ENCODE measurements at regions not wholly inside any gene's neighbourhood (a gene's known extent, or its start where the extent isn't known, plus 50 kb on each side); places are given as distances from the start of the nearest gene placed in this dataset.

DNA sequence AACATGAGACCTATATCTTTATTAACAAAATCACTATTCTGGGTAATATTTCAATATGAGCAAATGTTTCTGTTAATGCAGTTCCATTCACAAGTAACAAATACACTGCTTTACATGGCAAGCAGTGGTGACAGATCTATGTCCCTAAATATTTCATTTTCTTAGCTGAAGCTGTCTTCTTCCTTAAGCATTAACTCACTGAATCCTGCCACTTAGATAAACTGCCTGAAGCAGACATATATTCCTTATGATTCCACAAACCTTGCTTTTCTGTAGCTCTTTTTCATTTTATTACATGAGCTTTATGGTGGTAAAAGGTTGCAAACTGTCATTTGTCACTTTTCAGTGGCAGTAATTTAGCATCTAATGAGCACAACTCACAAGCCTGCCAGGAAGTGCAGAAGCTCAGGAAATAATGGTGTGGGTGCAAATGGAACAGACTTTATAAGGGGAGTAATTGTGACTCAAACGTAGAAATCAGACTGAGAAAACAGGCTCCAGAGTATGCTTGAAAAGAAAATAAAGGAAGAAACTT lies 217.2 kb downstream of the XPNPEP1 start:
- Mint-ChIP-seq H3K4me3 (no peak overlapping the region), H3K4me1 (no peaks in the 10 kb centered on the region), H3K27me3 (no peaks in the 10 kb centered on the region), H3K36me3 (no peaks in the 10 kb centered on the region), H3K27ac (no peak overlapping the region), H3K9me3 (peaks cover 6% of the 10 kb centered on the region)
- POLR2A ChIA-PET, result no interaction called here
- ATAC-seq (ENCODE audit: low read depth), result no peak
- no peak for DNase-seq

DNA sequence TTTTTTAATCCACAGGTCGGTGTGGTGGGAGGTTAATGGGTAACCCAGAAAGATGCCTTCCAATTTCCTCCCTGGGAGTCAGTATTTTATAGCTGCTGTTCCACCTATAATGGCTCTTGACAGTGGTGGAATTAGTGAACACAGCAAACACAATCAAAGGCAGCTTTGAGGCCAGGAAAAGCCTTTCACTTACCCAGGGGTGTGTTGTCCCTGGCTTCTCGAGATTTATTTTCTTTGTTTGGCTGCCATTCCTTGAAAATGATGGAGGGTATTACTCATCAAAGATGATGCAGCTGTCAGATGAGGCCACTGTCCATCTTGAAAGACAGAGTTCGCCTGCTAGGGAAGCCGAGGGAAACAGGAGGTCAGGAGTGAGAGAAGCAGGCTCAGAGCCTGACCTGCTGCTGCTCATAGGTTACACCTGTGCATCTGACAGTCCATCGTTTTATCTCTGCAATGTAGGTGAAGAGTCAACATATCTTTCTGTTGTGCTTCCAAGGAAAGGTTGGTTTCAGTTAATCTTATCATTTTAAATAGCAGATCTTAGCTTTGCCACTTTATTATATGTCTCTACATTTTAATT lies 221.6 kb downstream of the XPNPEP1 start:
- POLR2A ChIA-PET, result no interaction called here
- Mint-ChIP-seq H3K4me1 (no peaks in the 10 kb centered on the region), H3K4me3 (no peak overlapping the region), H3K27ac (no peak overlapping the region), H3K9me3 (no peaks in the 10 kb centered on the region), H3K27me3 (no peaks in the 10 kb centered on the region), H3K36me3 (no peaks in the 10 kb centered on the region)
- no peak for ATAC-seq (ENCODE audit: low read depth)
- DNase-seq, result no peak

DNA sequence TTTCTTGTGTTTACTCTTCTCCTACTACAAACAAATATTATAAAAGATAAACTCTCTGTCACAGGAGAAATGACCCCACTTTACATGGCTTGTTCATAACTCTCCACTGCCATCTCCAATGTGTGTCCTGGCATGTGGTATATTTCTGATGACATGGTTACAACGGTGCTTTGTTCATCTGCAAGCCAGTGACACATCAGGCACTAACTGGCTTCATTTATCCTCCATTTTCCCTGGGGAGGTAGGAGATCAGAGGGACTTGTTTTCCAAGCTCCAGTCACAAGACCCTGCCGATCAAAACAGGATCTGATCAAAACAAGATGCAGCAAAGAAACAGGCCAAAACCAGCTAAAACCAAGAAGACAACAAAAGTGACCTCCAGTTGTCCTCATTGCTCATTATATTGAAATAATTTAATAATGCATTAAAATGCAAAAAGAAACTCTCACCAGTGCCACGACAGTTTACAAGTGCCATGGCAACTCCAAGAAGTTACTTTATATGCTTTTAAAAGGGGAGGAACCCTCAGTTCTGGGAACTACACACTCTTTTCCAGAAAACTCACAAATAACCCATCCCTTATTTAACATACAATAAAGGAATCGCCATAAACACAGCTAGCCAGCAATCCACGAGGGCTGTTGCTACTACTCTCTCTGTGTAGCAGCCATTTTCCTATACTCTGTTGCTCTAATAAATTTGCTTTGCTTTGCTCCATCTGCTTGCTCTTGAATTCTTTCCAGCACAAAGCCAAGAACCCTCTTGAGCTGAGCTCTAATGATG lies 224.2 kb downstream of the XPNPEP1 start:
- H3K4me1 Mint-ChIP-seq, result no peaks in the 10 kb centered on the region
- no peaks in the 10 kb centered on the region for H3K27me3 Mint-ChIP-seq
- POLR2A ChIA-PET, result no interaction called here
- H3K27ac Mint-ChIP-seq, result no peak overlapping the region
- H3K36me3 Mint-ChIP-seq, result no peaks in the 10 kb centered on the region
- H3K9me3 Mint-ChIP-seq, result no peaks in the 10 kb centered on the region
- no peak for DNase-seq
- H3K4me3 Mint-ChIP-seq, result no peak overlapping the region
- no peak for ATAC-seq (ENCODE audit: low read depth)

DNA sequence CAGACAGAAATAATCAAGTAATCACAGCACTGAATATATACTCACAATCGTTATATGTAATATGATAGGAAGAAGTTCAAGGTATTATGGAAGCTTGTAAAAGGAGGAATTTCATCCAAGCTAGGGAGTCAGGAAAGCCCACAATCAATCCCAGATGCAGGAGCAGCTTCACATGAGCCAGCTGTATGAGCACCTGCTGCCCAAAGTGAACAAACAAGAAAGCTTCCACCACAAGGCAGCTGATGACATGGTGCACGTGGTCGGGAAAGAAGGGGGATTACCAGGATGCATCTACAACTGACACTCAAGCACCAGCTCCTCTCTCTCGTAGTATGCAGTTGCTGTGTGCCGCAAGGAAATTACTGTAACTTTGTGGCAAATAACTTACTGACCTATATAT lies 225.2 kb downstream of the XPNPEP1 start:
- Mint-ChIP-seq H3K36me3 (no peaks in the 10 kb centered on the region), H3K27me3 (no peaks in the 10 kb centered on the region), H3K27ac (no peak overlapping the region), H3K4me1 (no peaks in the 10 kb centered on the region), H3K4me3 (no peak overlapping the region), H3K9me3 (no peaks in the 10 kb centered on the region)
- ATAC-seq (ENCODE audit: low read depth), result no peak
- POLR2A ChIA-PET, result no interaction called here
- DNase-seq, result no peak

DNA sequence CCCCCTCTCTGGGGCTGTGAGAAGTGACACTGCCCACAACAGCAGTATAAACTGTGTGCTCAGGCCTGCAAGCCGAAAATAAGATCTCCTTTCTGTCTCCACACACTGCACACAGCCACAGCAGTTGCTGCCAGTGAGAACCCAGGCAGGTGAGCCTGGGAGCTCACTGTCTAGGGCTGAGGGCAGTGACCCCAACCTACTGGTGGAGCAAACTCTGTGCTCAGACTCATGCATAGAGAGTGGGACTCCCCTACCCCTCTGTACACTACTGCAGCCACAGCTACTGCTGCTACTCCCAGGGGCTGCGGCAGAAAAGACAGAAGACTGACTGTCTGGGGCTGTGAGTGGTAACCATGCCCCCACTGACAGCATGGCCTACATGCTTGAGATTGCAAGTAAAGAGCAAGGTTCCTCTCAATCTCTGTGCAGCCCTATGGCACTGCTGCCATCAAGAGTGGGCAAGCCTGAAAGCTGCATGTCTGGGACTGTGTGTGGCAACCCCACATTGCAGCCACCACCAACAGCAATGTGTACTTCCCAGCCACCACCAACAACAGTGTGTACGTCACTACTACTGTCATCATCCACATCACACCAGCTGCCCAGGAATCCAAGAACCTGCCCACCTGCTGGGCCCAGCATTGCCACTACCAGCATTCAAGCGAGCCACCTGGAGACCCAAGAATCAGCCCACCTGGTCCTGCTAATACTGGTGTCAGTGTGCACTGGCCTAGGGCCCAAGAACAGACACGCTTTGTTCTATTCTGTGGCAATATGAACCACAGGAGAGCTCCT lies 226.1 kb downstream of the XPNPEP1 start:
- DNase-seq (no peak), ATAC-seq (ENCODE audit: low read depth) (no peak)
- Mint-ChIP-seq H3K36me3 (no peaks in the 10 kb centered on the region), H3K27me3 (no peaks in the 10 kb centered on the region), H3K4me3 (no peak overlapping the region), H3K9me3 (no peaks in the 10 kb centered on the region), H3K27ac (no peak overlapping the region), H3K4me1 (no peaks in the 10 kb centered on the region)
- POLR2A ChIA-PET, result no interaction called here

DNA sequence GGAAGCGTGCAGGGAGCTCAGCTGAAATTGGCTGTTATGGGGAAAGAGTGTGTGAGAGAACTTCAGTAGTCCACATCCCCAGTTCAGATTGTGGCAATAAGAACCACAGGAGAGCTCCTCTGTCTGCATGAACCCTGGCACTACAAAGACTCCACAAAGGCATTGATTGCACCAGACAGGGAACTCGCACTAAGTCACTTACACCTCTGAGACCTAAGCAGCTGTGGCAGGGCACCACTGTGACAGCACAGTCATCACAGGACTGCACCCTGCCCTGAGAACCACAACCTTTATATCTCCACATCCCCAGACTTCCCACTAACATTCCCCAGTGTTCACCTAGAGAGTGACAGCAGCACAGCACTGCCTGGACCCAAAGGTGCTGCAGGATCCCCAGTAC lies 226.8 kb downstream of the XPNPEP1 start:
- Mint-ChIP-seq H3K4me1 (no peaks in the 10 kb centered on the region), H3K9me3 (no peaks in the 10 kb centered on the region), H3K4me3 (no peak overlapping the region), H3K27ac (no peak overlapping the region), H3K27me3 (no peaks in the 10 kb centered on the region), H3K36me3 (no peaks in the 10 kb centered on the region)
- DNase-seq (no peak), ATAC-seq (ENCODE audit: low read depth) (no peak)
- POLR2A ChIA-PET, result no interaction called here

DNA sequence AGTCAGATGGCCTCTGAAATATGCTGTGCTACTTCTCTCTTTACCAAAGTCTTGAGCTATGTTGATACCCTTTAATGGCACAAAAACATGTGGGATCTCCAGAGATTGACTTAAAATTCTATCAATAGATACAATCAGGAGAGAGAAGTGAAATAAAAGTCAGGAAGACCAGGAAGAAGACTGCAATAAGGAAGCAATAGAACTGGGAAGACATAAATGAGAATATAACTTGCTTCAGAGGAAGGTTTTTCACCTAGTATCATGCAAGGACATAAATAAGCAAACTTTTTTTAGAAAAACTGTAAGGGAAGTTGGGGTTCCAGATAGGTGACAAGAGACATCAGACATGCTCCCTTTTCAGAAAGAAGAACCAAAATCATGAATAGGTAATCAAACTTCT lies 227.3 kb downstream of the XPNPEP1 start:
- POLR2A ChIA-PET, result no interaction called here
- Mint-ChIP-seq H3K27ac (no peak overlapping the region), H3K36me3 (no peaks in the 10 kb centered on the region), H3K4me3 (no peak overlapping the region), H3K27me3 (no peaks in the 10 kb centered on the region), H3K4me1 (no peaks in the 10 kb centered on the region), H3K9me3 (no peaks in the 10 kb centered on the region)
- ATAC-seq (ENCODE audit: low read depth), result no peak
- no peak for DNase-seq

DNA sequence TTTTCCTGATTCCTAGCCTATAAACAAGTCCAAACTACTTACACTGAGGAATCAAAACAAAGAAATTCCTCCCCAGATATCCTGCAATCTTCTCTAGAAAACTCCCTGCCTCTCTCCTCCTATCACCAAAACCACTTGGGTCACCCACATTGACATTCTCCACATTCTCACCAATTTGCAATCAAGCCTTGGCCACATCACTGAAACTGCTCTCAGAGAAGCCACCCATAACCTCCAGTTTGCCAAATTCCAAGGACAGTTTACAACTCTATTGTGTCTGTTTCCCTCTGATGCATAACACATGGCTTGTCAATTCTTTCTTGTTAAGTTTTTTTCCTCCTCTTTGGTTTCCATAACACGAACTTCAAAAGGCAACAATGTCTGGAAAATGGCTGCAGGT lies 233.5 kb downstream of the XPNPEP1 start:
- DNase-seq, result no peak

DNA sequence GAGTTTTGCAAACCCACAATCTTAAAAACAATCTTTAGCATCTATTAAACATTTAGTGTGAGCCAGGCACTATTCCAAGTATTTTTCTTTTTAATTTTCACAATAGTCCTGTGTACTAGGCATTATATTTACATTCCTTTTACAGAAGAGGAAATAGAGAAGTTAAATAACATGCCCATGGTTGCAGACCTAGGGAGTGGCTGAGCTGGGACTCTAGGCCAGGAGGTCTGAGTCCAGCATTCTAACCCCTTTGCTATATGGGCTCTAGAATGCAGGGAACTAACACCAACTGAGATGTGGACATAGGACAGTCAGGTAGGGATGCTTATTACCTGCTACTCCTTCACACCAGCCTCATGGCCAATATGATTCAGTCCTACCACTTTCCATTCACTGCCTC lies 243.8 kb downstream of the XPNPEP1 start:
- ATAC-seq (ENCODE audit: low read depth), result no peak
- Mint-ChIP-seq H3K9me3 (peaks cover 2% of the 10 kb centered on the region), H3K4me3 (no peak overlapping the region), H3K4me1 (no peaks in the 10 kb centered on the region), H3K27ac (no peak overlapping the region), H3K27me3 (no peaks in the 10 kb centered on the region), H3K36me3 (no peaks in the 10 kb centered on the region)
- POLR2A ChIA-PET, result no interaction called here
- DNase-seq, result no peak

More for the DNA sequence above, 233.5 kb downstream of the XPNPEP1 start:
- Mint-ChIP-seq H3K27ac (no peak overlapping the region), H3K27me3 (no peaks in the 10 kb centered on the region), H3K4me3 (no peak overlapping the region), H3K4me1 (no peaks in the 10 kb centered on the region), H3K36me3 (no peaks in the 10 kb centered on the region), H3K9me3 (peaks cover 1% of the 10 kb centered on the region)
- POLR2A ChIA-PET, result no interaction called here
- no peak for ATAC-seq (ENCODE audit: low read depth)

DNA sequence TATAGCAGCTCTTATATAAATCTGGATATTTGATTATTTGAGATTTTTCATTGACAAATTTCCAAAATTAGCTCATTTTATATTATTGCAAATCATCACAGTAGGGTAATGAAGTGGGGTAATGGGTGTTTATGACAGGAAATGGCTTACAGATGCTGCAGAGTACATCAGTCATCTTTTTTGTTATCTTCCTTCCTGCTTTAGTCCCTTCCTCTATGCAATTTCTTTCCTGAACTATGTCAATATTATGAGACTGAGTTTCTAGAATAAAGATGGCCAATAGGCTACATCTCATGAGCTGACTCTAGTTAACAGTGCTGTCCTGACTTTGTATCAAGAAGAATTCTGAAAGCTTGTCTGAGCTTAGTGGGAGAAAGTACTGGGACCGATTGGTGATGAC lies 244.5 kb downstream of the XPNPEP1 start:
- ATAC-seq (ENCODE audit: low read depth) (no peak), DNase-seq (no peak)
- POLR2A ChIA-PET, result no interaction called here
- no peaks in the 10 kb centered on the region for H3K36me3 Mint-ChIP-seq
- no peaks in the 10 kb centered on the region for H3K4me1 Mint-ChIP-seq
- no peaks in the 10 kb centered on the region for H3K27me3 Mint-ChIP-seq
- no peak overlapping the region for H3K4me3 Mint-ChIP-seq
- no peak overlapping the region for H3K27ac Mint-ChIP-seq
- no peaks in the 10 kb centered on the region for H3K9me3 Mint-ChIP-seq

DNA sequence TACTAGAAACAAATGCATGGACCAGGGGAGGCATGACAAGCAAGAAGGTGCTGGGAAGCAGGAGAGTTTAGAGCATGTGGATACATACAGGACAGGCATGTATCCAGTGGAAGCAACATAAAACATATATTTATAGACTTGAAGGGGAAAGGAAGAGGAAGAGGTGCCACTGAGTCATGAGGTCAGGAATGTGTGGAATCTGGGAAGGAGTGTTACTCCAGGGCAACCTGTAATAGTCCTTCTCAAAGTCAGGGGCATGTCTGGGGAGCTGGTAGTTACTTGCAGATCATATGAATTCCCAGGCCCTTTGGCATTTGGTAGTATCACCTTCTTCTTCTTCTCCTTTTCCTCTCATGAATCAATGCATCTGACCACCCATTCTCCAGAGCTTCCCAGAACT lies 246.6 kb downstream of the XPNPEP1 start:
- Mint-ChIP-seq H3K9me3 (no peaks in the 10 kb centered on the region), H3K27ac (no peak overlapping the region), H3K4me1 (no peaks in the 10 kb centered on the region), H3K36me3 (no peaks in the 10 kb centered on the region), H3K4me3 (no peak overlapping the region), H3K27me3 (no peaks in the 10 kb centered on the region)
- no peak for ATAC-seq (ENCODE audit: low read depth)
- POLR2A ChIA-PET, result no interaction called here
- DNase-seq, result no peak

DNA sequence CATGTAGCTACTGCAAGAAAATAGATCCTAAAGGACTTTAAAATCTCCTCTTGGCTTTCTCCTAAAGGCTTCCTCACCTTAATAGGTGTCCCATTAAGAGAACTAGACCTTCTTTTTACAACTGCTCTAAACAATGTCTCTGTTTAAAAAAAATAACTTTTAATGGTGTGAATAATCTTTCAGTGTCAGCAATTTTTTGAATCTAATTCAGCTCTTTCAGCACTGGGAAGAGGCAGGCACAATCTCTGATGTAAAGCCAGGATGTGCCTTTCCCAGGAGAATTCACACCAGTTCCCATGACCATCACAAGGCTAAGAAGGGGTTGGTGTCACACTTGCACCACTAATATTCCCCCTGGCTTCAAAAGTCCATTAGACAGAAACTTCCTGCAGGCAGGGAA lies 254.6 kb downstream of the XPNPEP1 start:
- Mint-ChIP-seq H3K27me3 (no peaks in the 10 kb centered on the region), H3K36me3 (no peaks in the 10 kb centered on the region), H3K27ac (no peak overlapping the region), H3K9me3 (no peaks in the 10 kb centered on the region), H3K4me1 (no peaks in the 10 kb centered on the region), H3K4me3 (no peak overlapping the region)
- ATAC-seq (ENCODE audit: low read depth) (no peak), DNase-seq (no peak)
- POLR2A ChIA-PET, result no interaction called here

DNA sequence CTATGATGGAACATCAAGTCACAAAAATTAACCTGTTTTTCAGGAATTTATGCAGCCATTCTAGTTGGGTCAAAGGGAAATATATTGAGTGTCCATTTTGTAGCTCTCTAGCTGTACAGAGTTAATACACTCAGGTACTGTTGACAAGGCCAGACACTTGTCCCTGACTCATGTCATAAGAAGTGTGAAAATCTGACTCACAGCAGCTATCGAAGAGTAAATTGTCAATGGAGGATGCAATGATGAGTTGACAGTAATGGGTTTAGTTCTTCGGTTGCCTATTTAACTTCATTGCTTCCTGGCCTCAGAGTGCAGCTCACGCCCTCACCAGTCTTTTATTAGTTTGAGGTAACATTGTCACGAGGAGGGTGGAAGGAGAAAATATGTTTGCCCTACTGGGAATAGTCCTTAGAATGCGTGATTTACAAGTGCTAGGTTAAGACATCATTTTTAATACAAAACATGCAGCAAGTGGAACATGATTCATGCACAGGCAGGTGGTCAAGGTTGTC lies 255.1 kb downstream of the XPNPEP1 start:
- Mint-ChIP-seq H3K4me3 (no peak overlapping the region), H3K4me1 (no peaks in the 10 kb centered on the region), H3K27me3 (no peaks in the 10 kb centered on the region), H3K36me3 (no peaks in the 10 kb centered on the region), H3K9me3 (no peaks in the 10 kb centered on the region), H3K27ac (no peak overlapping the region)
- DNase-seq, result no peak
- no peak for ATAC-seq (ENCODE audit: low read depth)
- POLR2A ChIA-PET, result no interaction called here

DNA sequence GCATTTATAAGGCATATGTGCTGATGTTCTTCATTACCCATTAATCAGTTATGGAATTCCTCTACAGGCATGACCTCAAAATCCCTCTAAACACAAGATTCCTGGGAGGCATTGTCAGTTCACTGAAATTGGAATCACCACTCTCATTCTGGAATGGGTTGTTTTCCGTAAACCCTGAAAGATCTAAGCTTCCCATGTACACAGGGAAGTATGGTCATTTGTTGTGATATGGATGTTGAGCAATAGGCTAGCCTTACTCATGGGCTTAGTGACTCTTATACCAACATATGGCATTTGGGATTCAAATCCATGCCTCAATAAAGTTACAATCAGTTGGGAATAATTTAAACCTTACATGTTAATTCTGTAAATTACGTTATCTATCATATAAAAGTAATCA lies 258.0 kb downstream of the XPNPEP1 start:
- ATAC-seq (ENCODE audit: low read depth), result no peak

More for the DNA sequence above, 258.0 kb downstream of the XPNPEP1 start:
- no peak overlapping the region for H3K4me3 Mint-ChIP-seq
- no peaks in the 10 kb centered on the region for H3K27me3 Mint-ChIP-seq
- POLR2A ChIA-PET, result no interaction called here
- DNase-seq, result no peak
- H3K27ac Mint-ChIP-seq, result no peak overlapping the region
- H3K9me3 Mint-ChIP-seq, result peaks cover 3% of the 10 kb centered on the region
- H3K4me1 Mint-ChIP-seq, result no peaks in the 10 kb centered on the region
- no peaks in the 10 kb centered on the region for H3K36me3 Mint-ChIP-seq

Data from activated naive CD8-positive, alpha-beta T cell treated with anti-CD3 and anti-CD28 coated beads, Interleukin-2, amount 10 ng/mL, durations not matched to agents 7 days and 5 days (primary cell).